DOHH2 (cell line): ENCODE measurements at regions not wholly inside any gene's neighbourhood (a gene's known extent, or its start where the extent isn't known, plus 50 kb on each side); places are given as distances from the start of the nearest gene placed in this dataset.

Experiments used
- H3F3A ChIP-seq: fragments of 200-600 bp; sonication (generic), shearing (Covaris generic); 2 replicates; pipeline ENCODE4 v1.6.0; 2016; ENCODE audit warnings: antibody characterized with exemption, mild to moderate bottlenecking; ENCODE audit not compliant: control insufficient read depth, insufficient read depth
- H3K27ac ChIP-seq: fragments of 200-600 bp; sonication (generic); 2 replicates; pipeline ENCODE4 v1.5.1; 2014; ENCODE audit warnings: low read depth, mild to moderate bottlenecking, low read length, moderate library complexity
- H3K27me3 ChIP-seq: fragments of 200-600 bp; sonication (generic); 2 replicates; pipeline ENCODE4 v1.6.1; 2014; ENCODE audit warnings: mild to moderate bottlenecking, low read length, mixed read lengths; ENCODE audit not compliant: control insufficient read depth
- H3K36me3 ChIP-seq: fragments of 200-600 bp; sonication (generic); 2 replicates; pipeline ENCODE4 v1.6.1; 2014; ENCODE audit warnings: mild to moderate bottlenecking, low read length, moderate library complexity, mixed read lengths; ENCODE audit not compliant: control insufficient read depth
- H3K4me1 ChIP-seq: fragments of 200-600 bp; sonication (generic); 2 replicates; pipeline ENCODE4 v1.6.1; 2014; ENCODE audit warnings: mild to moderate bottlenecking, low read length, mixed read lengths; ENCODE audit not compliant: control insufficient read depth
- H3K4me2 ChIP-seq: fragments of 200-600 bp; sonication (generic); 2 replicates; pipeline ENCODE4 v1.6.0; 2014; ENCODE audit warnings: mild to moderate bottlenecking, low read length, moderate library complexity
- H3K4me3 ChIP-seq: fragments of 200-600 bp; sonication (generic); 2 replicates; pipeline ENCODE4 v1.5.1; 2014; ENCODE audit warnings: mild to moderate bottlenecking, low read length, mixed read lengths
- H3K79me2 ChIP-seq: fragments of 200-600 bp; sonication (generic); 2 replicates; pipeline ENCODE4 v1.6.1; 2014; ENCODE audit warnings: mild to moderate bottlenecking, low read length, mixed read lengths; ENCODE audit not compliant: control insufficient read depth
- H3K9me2 ChIP-seq: fragments of 200-600 bp; sonication (generic); replicated peaks from 2 replicates; pipeline ENCODE4 v1.6.1; 2014; ENCODE audit warnings: mild to moderate bottlenecking, low read length, mixed read lengths; ENCODE audit not compliant: control insufficient read depth
- H3K9me3 ChIP-seq: fragments of 200-600 bp; sonication (generic); 2 replicates; pipeline ENCODE4 v1.6.1; 2014; ENCODE audit warnings: antibody characterized with exemption, low read length, mixed read lengths; ENCODE audit not compliant: control insufficient read depth, insufficient read depth
- H4K20me1 ChIP-seq: fragments of 200-600 bp; sonication (generic); 2 replicates; pipeline ENCODE4 v1.6.0; 2014; ENCODE audit warnings: low read depth, mild to moderate bottlenecking, antibody characterized with exemption, low read length, moderate library complexity; ENCODE audit not compliant: control insufficient read depth, insufficient read depth
- CTCF ChIP-seq: fragments of 200-600 bp; sonication (generic); IDR thresholded peaks from one replicate; pipeline ENCODE4 v1.5.1; 2014; ENCODE audit warnings: antibody characterized with exemption, mild to moderate bottlenecking, low read depth, low read length; ENCODE audit not compliant: poor library complexity, severe bottlenecking
- EZH2phosphoT487 ChIP-seq: fragments of 200-600 bp; sonication (generic); IDR thresholded peaks from 2 replicates; pipeline ENCODE4 v1.6.1; 2017; ENCODE audit warnings: borderline replicate concordance, mild to moderate bottlenecking, antibody characterized with exemption, low read length, moderate library complexity, mixed read lengths

- H3K9me2 ChIP-seq: no peaks in the 10 kb centered on the region
- H4K20me1 ChIP-seq: no peaks in the 10 kb centered on the region
- no peaks in the 10 kb centered on the region for H3K4me1 ChIP-seq
- H3F3A ChIP-seq: no peaks in the 10 kb centered on the region
- TF ChIP-seq EZH2phosphoT487 (no peak), CTCF (no peak)
- H3K27ac ChIP-seq: no peak overlapping the region
- no peaks in the 10 kb centered on the region for H3K27me3 ChIP-seq
- H3K79me2 ChIP-seq: no peaks in the 10 kb centered on the region
- no peak overlapping the region for H3K4me2 ChIP-seq
- H3K9me3 ChIP-seq: no peaks in the 10 kb centered on the region
- no peaks in the 10 kb centered on the region for H3K36me3 ChIP-seq
- no peak overlapping the region for H3K4me3 ChIP-seq
Measured at GRCh38 chrX:16487620-16488385, 162.2 kb upstream of the S100G start.

GRCh38 chrX:16488959-16489358 lies 161.0 kb upstream of the S100G start:
- Histone ChIP-seq H3K9me3 (no peaks in the 10 kb centered on the region), H3K79me2 (no peaks in the 10 kb centered on the region), H3K4me2 (no peak overlapping the region), H3K4me3 (no peak overlapping the region), H3K36me3 (no peaks in the 10 kb centered on the region), H3K9me2 (no peaks in the 10 kb centered on the region), H3K27ac (no peak overlapping the region), H4K20me1 (no peaks in the 10 kb centered on the region), H3K4me1 (no peaks in the 10 kb centered on the region), H3K27me3 (no peaks in the 10 kb centered on the region), H3F3A (no peaks in the 10 kb centered on the region)
- TF ChIP-seq CTCF (no peak), EZH2phosphoT487 (no peak)

GRCh38 chrX:16491461-16491860 lies 158.5 kb upstream of the S100G start:
- Histone ChIP-seq H3K27me3 (no peaks in the 10 kb centered on the region), H3K4me2 (no peak overlapping the region), H3K79me2 (no peaks in the 10 kb centered on the region), H3K27ac (no peak overlapping the region), H3K4me3 (no peak overlapping the region), H3K4me1 (no peaks in the 10 kb centered on the region), H3K9me3 (no peaks in the 10 kb centered on the region), H3K36me3 (no peaks in the 10 kb centered on the region), H4K20me1 (no peaks in the 10 kb centered on the region), H3K9me2 (no peaks in the 10 kb centered on the region), H3F3A (no peaks in the 10 kb centered on the region)
- no peak for TF ChIP-seq EZH2phosphoT487
- TF ChIP-seq CTCF: no peak
